HK-2 (cell line): ENCODE measurements at regions not wholly inside any gene's neighbourhood (a gene's known extent, or its start where the extent isn't known, plus 50 kb on each side); places are given as distances from the start of the nearest gene placed in this dataset.

Experiments
- DNase-seq: peaks from one replicate; pipeline ENCODE4 v3.0.0-alpha.2; 2018; ENCODE audit not compliant: unreplicated experiment

DNA sequence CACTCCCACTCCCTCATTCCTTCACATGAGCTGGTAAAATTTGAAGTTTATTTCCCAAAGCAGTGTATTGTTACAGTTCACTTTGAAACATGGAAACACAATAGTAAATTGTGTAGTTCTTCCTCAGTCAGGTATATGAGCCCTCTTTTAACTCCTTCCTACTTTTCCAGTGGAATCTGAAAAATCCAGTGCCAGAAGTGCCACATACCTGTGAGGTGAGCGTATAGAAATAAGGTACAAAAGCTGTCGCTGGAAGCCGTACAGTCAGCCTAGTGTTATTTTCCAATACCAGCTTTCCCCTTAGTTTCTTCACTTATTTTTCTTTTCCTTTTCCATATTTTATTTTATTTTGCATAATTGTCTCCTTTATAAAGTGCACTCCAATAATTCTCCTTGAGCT lies 81.7 kb upstream of the CADM2 start:
- no peak for DNase-seq

DNA sequence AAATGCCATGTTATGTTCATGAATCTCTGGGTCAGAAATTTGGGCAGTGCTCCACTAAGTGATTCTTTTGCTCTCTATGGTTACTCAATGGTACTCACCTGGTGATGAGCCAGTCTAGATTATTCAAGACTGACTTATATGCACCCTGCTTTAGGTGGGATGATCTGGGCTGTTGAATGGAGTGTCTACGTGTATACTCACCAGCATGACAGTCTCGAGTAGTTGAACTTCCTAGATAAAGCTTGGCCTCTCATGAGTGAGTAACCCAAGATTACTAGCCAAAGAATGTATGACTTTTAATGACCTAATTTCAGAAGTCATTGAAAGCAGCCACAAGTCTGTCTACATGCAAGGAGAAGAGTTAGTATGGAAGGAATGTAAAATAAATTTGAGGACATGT lies 77.5 kb upstream of the CADM2 start:
- no peak for DNase-seq

DNA sequence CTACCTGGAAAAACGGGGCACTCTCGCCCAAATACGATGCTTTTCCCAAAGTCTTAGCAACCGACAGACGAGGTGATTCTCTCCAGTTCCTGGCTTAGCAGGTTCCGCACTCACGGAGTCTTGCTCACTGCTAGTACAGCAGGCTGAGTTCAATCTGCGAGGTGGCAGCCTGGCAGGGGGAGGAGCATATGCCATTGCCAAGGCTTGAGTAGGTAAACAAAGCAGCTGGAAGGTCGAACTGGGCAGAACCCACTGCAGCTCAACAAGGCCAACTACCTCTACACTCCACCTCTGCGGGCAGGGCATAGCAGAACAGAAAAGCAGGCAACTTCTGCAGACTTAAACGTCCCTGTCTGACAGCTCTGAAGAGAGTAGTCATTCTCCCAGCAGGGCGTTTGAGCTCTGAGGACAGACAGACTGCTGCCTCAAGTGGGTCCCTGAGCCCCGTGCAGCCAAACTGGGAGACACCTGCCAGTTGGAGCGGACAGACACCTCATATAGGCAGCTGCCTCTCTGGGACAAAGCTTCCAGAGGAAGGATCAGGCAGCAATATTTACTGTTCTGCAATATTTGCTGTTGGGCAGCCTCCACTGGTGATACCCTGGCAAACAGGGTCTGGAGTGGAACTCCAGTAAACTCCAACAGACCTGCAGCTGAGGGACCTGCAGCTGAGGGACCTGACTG lies 73.4 kb upstream of the CADM2 start:
- DNase-seq, result no peak

DNA sequence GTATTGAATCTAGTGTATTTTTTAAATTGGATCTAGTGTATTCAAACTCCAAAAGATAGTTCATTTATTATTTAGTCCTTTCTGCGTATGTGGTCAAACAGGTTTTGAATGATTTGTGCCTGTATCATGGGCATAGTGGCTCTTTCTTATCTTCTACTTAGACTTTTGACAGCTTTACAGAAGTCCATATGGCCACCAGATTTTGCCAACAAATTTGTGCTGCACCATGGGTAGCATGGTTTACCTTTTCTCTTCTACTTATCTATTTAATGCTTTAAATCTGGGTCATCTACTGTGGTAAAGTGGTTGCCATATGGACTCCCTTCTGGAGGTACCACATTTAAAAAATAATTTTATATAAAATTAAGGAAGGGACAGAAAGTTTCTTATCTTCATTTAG lies 66.9 kb upstream of the CADM2 start:
- no peak for DNase-seq

DNA sequence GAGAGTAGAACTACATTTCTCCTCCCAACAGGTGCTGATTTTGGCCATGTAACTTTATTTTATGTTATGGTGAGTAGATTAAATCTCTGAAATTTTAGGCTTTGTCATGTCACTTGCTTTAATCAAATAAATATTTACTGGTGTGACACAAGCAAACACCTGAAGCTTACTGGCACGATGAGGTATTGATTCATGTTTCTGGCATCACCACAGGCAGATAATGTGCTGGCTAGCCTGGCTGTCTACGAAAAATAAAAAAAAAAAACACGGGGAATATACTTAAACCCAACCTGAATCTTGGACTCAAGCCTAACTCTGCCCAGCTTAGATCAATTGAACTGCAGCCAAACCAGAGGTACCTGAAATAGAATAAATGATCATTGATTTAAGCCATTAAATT lies 65.6 kb upstream of the CADM2 start:
- no peak for DNase-seq

DNA sequence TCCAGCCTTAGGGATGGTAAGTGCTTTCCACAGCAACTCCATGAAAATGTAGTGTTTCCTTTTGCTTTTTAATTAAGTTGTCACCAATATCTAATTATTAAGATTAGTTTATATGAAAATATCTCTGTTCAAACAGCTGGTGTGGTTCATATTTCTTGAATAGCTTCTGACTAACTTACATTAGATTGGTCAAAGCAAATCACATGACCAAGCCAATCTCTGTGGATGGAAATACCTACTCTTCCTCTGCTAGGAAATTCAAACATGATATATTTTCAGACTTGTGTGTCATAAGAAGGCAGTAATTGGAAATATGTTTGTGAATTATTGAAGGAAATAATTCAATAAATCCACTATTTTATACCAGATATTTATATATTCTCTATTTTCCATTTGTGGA lies 54.6 kb upstream of the CADM2 start:
- no peak for DNase-seq

DNA sequence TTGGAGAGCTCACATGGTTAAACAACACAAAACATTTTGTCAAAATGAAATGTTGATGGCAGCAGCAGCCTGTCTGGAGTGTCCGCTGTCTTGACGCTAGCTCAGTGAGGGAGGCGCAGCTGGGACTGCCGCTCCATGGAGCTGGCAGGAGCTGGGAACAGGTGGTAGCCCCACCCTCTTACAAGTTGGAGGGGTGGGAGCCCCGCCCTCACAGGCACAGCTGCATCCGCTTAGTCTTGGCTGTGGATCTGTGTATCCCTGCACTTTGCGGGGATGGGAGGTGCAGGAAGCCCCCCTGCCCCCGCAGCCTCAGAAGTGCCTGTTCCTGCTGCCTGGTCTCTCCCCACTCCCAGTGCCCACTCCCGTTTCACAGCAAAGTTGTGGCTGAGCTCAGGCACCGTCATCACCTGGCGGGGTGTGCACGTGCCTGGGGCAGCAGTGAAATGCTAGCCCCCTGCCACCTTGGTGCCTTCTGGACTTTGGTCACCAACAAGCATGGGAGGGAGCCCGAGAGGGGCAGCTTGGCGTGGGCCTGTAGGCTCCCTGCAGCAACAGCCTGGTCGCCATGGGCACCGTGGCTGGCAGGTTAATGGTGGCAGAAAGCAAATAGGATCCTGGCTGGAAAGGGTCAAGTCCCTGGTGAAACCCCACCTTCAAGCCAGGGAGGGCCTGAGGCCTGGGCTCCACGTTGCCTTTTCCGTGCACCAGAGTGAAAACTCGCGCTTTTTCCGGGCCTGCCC lies 53.8 kb upstream of the CADM2 start:
- no peak for DNase-seq

DNA sequence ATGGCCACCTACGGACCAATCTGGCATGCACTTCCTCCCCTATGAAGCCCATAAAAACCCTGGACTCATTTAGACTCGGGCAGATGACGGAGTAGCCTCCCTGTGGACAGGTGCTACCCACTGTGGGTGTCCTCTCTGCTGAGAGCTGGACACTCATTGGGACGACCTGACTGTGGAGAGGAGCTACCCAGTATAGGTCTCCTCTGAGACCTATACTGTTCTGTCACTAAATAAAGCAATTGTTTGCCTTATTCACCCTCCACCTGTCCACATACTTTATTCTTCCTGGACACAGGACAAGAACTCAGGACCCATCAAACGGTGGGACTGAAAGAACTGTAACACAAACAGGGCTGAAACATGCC lies 53.3 kb upstream of the CADM2 start:
- DNase-seq, result no peak

DNA sequence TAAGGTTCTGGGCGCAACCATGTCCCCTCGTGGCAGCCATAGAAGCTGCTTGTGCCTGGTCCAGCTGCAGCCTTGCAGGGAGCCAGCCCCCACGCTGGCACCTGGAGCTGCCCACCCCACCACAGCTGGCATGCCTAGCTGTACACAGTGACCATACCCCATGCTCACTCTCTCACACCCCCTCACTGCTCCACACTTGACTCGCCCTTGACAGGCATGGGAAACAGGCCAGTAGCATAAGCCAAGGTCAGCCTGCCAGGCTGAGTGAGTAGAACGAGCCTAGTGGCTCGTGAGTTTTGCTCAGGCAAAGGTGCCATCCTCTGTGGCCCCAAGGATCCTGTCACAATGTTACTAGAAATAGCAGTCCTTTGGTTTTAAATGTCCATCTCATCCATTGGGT lies 52.7 kb upstream of the CADM2 start:
- DNase-seq, result no peak
